Activated naive CD4-positive, alpha-beta T cell treated with anti-CD3 and anti-CD28 coated beads, Interleukin-2, amount 50 U/mL, for 24 hours (primary cell): ENCODE measurements at regions not wholly inside any gene's neighbourhood (a gene's known extent, or its start where the extent isn't known, plus 50 kb on each side); places are given as distances from the start of the nearest gene placed in this dataset.

Source experiments
- H3K27ac Mint-ChIP-seq: one replicate; pipeline ENCODE4 v1.8.0; 2021; ENCODE audit warnings: mild to moderate bottlenecking, mixed read lengths
- H3K27me3 Mint-ChIP-seq: one replicate; pipeline ENCODE4 v1.8.0; 2021; ENCODE audit warnings: mixed read lengths
- H3K36me3 Mint-ChIP-seq: one replicate; pipeline ENCODE4 v1.8.0; 2021; ENCODE audit warnings: mixed read lengths
- H3K4me1 Mint-ChIP-seq: one replicate; pipeline ENCODE4 v1.8.0; 2021; ENCODE audit warnings: mixed read lengths
- H3K4me3 Mint-ChIP-seq: one replicate; pipeline ENCODE4 v1.8.0; 2021; ENCODE audit warnings: mild to moderate bottlenecking, mixed read lengths
- H3K9me3 Mint-ChIP-seq: one replicate; pipeline ENCODE4 v1.8.0; 2021; ENCODE audit warnings: mixed read lengths

DNA sequence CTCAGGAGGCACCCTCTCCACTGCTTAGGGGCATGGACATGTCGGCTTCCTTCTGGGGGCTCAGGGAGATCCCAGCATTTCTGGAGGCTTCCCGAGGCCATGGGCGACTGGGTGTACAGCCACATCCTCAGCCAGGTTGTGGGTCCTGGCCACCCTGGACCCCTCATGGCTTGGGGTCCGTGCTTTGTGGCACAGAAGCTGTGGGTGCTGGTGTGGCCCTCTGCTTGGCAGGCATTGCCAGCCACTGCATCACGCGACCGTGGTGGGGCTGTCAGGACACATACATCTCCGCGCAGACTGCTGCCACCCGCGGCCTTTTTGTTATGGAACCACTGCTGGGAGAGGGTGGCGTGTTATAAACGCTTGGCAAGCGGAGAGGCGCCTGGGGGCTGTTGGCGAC, 1174.9 kb downstream of the BRD1 start:
- H3K27me3 Mint-ChIP-seq: no peaks in the 10 kb centered on the region
- no peaks in the 10 kb centered on the region for H3K36me3 Mint-ChIP-seq
- no peak overlapping the region for H3K27ac Mint-ChIP-seq

DNA sequence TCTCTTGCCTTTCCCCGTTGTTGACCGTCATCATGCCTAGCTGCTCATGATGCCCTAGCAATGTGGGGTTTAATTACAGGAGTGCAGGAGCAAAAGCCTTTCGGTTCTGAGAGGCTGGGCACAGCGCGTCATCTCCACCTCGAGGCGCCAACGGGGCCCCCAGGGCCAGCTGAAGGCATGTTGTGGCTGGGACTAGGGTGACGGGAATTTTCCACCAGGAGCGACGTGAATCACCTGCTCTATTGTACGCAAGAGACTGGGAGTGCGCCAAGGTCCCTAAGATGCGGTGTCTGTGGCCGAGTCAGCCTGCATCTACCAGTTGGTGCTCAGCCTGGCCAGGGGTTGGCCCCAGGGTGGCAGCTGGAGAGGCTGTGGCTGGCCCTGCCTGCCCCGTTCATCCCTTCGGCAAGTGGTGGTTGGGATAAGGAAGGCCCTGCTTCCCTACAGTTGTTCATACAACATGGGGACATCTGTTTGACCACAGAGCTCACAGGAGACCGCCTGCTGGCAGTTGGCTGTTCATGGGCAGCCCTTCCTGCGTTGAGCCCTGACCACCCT, 1175.6 kb downstream of the BRD1 start:
- Mint-ChIP-seq H3K36me3 (no peaks in the 10 kb centered on the region), H3K4me1 (no peaks in the 10 kb centered on the region), H3K27ac (no peak overlapping the region), H3K4me3 (no peak overlapping the region), H3K27me3 (no peaks in the 10 kb centered on the region), H3K9me3 (no peaks in the 10 kb centered on the region)

More for the DNA sequence above, 1174.9 kb downstream of the BRD1 start:
- Mint-ChIP-seq H3K4me1 (no peaks in the 10 kb centered on the region), H3K9me3 (no peaks in the 10 kb centered on the region), H3K4me3 (no peak overlapping the region)

DNA sequence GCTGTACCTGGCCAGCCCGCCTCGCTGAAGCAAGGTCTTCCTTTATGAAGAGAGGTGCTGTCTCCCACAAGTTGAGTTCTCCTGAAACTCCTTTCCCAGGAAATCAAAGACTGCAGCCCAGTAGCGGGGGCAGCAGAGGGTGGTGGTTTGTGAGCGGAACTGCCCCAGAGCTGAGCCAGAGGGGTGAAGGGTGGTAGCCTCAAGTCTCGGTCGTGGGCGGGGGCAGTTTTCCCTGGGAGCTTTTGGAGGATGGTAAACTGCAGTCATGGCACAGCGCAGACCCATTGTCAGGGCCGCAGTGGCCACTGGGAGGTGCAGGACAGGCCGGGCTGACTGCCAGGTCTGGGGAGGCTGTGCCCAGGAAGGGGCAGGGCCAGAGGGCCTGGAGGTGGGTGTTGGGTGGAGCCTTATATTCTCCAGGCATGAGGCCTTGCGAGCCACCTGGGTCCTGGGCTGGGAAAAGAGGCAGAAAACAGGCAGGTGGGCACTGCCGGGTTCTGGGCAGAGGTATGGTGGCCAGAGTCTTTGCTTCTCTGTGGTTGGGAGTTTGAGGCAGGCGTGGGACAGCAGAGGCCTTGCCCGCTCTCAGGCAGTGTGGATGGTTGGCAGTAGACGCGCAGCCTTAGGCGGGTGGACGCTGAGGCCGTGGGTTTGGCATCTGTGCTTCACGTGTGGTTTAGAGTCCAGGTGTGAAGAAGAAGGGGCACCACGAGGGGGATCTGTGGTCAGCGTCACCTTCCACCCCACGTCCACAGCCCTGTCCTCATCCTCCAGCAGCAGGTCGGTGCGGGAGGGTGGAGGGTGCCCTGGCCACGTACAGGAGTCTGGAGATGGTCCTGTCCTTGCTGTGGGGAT, 1176.4 kb downstream of the BRD1 start:
- Mint-ChIP-seq H3K4me3 (no peak overlapping the region), H3K9me3 (no peaks in the 10 kb centered on the region), H3K27me3 (no peaks in the 10 kb centered on the region), H3K36me3 (no peaks in the 10 kb centered on the region), H3K27ac (no peak overlapping the region), H3K4me1 (no peaks in the 10 kb centered on the region)

DNA sequence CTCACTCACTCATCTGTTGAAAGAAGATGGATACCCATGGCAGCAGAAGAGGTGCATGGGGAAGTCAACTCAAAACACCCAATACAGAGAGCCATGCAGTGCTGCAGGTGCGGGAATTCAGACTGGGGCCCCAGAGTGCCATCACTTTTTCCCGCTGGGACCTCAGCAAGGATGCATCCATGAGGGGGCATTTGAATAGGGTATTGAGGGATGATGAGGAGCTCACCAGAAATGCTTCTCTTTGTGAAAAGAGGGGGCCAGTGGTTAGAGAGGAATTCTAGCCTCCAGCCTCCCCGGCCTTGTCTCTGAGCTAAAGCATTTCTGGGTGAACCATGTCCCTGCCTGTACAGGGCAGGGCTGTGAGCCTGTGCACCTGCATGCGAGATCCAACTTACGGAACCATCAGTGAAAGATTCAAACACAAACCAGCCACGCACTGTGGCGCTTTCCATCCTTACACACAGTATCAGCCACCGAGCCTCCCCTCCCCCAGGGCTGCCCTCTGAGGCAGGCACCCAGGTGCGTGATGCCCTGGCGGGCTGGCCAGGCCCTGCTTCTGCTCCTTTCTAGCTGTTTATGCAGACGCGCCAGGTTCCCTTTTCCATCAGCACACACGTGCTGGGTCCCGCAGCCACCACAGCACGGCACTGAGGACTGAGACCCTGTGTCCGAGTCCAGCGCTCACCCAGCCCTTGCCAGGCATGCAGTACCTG, 1177.2 kb downstream of the BRD1 start:
- H3K9me3 Mint-ChIP-seq: no peaks in the 10 kb centered on the region
- no peaks in the 10 kb centered on the region for H3K36me3 Mint-ChIP-seq
- H3K27me3 Mint-ChIP-seq: no peaks in the 10 kb centered on the region
- no peaks in the 10 kb centered on the region for H3K4me1 Mint-ChIP-seq
- H3K27ac Mint-ChIP-seq: no peak overlapping the region
- H3K4me3 Mint-ChIP-seq: no peak overlapping the region

DNA sequence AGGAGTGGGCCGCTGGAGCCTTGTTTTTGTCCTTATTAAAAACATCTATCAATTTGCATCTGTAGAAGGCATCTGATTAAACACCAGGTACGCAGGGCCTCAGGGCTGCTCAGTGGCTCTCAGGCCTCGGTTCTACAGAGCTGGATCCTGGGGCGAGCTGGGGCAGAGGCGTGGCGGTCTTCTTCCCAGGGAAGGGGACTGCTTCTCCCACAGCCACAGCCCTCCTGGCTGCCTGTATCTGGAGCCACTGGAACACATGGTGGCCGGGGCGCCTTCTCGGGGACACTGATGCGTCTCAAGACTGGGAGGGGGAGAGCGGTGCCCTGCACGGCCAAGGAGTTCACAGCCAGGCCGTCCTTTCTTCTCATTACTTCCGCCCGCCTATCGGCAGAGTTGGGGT, 1178.2 kb downstream of the BRD1 start:
- Mint-ChIP-seq H3K36me3 (no peaks in the 10 kb centered on the region), H3K27me3 (no peaks in the 10 kb centered on the region), H3K4me3 (no peak overlapping the region), H3K9me3 (no peaks in the 10 kb centered on the region), H3K4me1 (no peaks in the 10 kb centered on the region), H3K27ac (no peak overlapping the region)

DNA sequence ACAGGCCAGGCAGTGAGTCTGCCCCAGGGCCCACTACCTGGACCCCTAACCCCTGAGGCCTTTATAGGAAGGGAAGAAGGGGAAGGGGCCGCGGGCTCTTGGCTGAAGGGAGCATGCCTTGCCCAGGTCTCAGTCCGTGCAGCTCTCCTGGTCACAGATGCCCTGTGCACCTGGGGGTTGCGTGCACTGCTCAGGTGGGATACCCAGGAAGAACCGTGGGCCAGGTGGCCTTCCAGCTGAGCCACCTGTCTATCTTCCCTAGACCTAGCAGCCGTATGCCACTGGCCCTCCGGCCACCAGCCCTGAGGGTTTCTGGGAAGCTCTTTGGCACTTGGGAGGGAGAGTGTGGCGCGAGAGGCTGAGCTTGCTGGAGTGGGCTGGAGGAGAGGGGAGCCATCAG, 1178.6 kb downstream of the BRD1 start:
- H3K4me3 Mint-ChIP-seq: no peak overlapping the region
- H3K9me3 Mint-ChIP-seq: no peaks in the 10 kb centered on the region
- H3K27ac Mint-ChIP-seq: no peak overlapping the region
- no peaks in the 10 kb centered on the region for H3K36me3 Mint-ChIP-seq
- H3K27me3 Mint-ChIP-seq: no peaks in the 10 kb centered on the region
- H3K4me1 Mint-ChIP-seq: no peaks in the 10 kb centered on the region

DNA sequence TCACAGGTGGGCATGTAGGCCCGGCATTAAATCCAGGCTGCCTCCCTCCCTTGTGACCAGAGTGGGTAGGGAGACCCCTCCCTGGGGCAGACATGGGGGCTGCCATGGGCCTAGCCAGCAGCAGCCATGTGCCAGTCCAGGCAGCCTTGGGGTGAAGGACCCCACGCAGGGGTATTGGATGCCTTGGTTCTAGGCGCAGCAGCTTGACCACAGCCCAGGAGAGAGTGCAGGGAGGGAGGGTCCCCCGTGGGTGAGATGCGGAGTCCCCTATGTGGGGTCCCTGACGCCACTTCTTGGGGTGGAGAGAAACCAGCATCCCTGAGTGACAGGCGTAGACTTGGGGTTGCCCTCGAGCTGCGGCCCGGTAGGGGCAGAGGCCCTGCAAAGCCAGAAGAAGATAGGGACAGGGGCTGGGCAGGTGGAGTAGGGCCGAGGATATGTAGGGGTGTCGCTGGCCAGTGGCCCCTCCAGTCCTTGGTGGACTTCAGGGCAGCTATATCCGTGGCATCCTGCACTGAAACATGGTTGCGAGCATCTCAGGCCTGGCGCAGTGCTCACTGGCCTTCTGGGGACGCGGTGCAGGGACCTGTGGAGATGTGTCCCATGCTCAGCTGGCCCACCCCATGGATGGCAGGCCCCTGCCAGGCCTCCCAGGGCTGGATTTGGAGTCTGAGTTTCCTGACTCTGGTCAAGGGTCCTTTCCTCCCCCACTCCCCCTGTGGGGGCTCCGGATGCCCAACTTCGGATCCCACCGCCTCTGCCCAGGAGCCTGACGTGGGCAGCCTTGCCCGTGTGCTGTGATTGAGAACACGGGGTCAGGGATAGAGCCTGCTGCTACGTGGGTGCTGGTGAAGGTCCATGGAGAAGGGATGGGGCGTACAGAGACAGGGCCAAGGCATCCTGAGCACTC, 1179.8 kb downstream of the BRD1 start:
- H3K36me3 Mint-ChIP-seq: no peaks in the 10 kb centered on the region
- no peaks in the 10 kb centered on the region for H3K9me3 Mint-ChIP-seq
- no peaks in the 10 kb centered on the region for H3K4me1 Mint-ChIP-seq
- no peak overlapping the region for H3K4me3 Mint-ChIP-seq
- no peak overlapping the region for H3K27ac Mint-ChIP-seq
- H3K27me3 Mint-ChIP-seq: no peaks in the 10 kb centered on the region

DNA sequence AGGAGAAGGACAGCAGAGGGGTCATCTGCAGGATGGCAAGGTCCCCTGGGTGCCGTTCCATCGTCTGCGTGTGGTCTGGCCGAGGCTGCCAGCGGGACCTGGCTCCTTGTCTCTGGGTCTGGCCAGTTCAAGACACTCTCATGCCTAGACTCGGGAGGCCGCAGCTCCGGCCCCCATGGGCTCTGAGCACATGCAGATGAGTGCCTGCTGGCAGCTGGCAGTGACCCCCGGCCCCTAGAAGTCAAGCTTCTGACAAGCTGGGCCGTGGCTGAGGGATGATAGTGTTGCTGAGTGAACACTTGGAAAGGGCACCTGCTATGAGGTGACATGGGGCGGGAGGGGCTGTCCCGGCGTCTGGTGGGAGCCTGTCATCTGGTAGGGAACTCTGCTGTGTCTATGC, 1180.6 kb downstream of the BRD1 start:
- no peak overlapping the region for H3K4me3 Mint-ChIP-seq
- no peaks in the 10 kb centered on the region for H3K9me3 Mint-ChIP-seq
- no peaks in the 10 kb centered on the region for H3K27me3 Mint-ChIP-seq
- H3K4me1 Mint-ChIP-seq: no peaks in the 10 kb centered on the region
- H3K36me3 Mint-ChIP-seq: no peaks in the 10 kb centered on the region
- H3K27ac Mint-ChIP-seq: no peak overlapping the region

DNA sequence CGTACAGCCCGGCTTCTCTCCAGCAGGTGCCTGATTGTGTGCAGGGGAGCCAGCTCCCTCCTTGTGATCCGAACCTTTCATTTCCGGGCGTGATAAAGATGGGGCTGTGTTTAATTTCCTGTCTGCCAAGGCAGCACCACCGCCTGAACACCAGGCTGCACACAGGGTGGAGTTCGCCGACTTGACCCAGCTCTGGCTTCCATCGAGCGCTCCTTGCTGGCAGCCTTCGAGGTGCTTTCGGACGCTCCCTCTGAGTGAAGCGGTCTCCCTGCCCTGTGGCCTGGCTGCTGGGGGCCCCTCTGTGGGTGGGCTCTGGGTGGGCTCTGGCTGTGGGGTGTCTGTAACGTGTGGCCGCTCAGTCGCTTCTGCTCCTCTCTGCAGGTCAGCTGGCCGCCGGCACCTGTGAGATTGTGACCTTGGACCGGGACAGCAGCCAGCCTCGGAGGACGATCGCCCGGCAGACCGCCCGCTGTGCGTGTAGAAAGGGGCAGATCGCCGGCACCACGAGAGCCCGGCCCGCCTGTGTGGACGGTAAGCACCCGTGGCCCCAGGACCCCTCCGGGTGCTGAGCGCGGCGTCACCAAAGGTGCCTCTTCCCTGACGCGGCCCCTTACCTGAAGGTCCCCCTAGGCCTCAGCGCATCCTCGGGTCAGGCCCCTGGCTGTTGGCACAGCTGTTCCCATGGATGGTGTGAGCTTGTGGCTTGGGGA, 1181.3 kb downstream of the BRD1 start:
- Mint-ChIP-seq H3K4me3 (no peak overlapping the region), H3K4me1 (no peaks in the 10 kb centered on the region)

DNA sequence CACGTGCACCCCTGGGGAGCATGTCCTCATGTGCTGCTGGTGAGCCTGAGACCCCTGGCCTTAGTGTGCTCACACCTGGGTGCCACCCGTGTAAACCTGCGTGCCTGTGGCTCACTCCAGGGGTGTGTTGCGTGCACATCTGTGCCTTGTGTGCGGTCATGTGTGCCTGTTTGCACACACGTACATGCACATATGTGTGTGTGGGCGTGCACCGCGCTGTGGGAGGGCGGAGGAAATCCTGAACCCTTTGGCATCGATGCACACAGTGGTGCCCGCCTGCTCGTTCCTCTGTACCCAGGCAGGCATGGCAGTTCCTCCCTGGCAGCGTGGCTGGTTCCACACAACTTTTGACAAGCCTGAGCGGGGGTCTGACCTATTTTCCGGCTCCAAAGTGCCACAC, 1181.9 kb downstream of the BRD1 start:
- no peaks in the 10 kb centered on the region for H3K9me3 Mint-ChIP-seq
- no peaks in the 10 kb centered on the region for H3K36me3 Mint-ChIP-seq
- no peak overlapping the region for H3K4me3 Mint-ChIP-seq
- H3K4me1 Mint-ChIP-seq: no peaks in the 10 kb centered on the region
- no peaks in the 10 kb centered on the region for H3K27me3 Mint-ChIP-seq
- no peak overlapping the region for H3K27ac Mint-ChIP-seq

More for the DNA sequence above, 1181.3 kb downstream of the BRD1 start:
- H3K27me3 Mint-ChIP-seq: no peaks in the 10 kb centered on the region
- H3K36me3 Mint-ChIP-seq: no peaks in the 10 kb centered on the region
- H3K9me3 Mint-ChIP-seq: no peaks in the 10 kb centered on the region
- H3K27ac Mint-ChIP-seq: no peak overlapping the region

DNA sequence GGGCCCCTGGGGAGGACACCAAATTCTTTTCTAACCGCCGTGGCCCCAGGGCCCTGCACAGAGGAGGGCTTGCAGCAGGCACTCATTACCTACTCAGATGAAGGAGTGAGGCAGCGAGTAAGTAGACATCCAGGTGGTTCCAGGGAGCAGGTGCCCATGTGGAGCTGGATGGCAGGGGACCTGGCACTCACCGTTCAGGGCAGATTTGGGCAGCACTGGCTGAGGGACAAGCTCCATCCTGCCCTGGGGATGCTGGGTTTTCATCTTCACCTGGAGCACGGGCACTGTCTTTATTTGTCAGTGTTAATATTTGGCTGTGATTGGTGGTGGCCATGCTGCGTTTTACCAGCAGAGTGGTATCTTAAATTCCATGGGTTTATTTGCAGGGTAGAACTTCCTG, 1182.7 kb downstream of the BRD1 start:
- H3K4me3 Mint-ChIP-seq: no peak overlapping the region
- no peak overlapping the region for H3K27ac Mint-ChIP-seq

DNA sequence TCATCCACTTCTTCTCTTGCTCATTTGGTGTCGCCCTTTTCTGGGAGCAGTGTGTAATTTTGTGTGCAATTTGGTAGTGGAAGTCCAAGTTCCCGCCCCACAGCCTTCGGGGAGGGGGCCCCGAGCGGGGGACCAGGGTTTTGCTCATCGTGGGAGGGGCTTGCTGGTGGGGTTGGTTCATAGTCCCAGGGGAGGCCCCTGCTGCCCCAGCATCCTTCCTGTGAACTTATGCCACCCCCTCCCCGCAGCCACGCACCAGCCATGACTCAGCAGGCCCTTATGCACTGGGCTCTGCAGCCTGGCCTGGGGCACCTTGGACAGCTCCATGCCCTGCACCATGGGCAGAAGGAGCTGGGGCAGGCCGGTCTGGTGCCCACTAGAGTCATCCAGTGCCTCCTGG, 1183.6 kb downstream of the BRD1 start:
- Mint-ChIP-seq H3K4me3 (no peak overlapping the region), H3K27ac (peak overlapping the region; percentile 65), H3K27me3 (no peaks in the 10 kb centered on the region), H3K4me1 (no peaks in the 10 kb centered on the region), H3K9me3 (no peaks in the 10 kb centered on the region), H3K36me3 (no peaks in the 10 kb centered on the region)

More for the DNA sequence above, 1182.7 kb downstream of the BRD1 start:
- Mint-ChIP-seq H3K4me1 (no peaks in the 10 kb centered on the region), H3K36me3 (no peaks in the 10 kb centered on the region), H3K27me3 (no peaks in the 10 kb centered on the region), H3K9me3 (no peaks in the 10 kb centered on the region)

DNA sequence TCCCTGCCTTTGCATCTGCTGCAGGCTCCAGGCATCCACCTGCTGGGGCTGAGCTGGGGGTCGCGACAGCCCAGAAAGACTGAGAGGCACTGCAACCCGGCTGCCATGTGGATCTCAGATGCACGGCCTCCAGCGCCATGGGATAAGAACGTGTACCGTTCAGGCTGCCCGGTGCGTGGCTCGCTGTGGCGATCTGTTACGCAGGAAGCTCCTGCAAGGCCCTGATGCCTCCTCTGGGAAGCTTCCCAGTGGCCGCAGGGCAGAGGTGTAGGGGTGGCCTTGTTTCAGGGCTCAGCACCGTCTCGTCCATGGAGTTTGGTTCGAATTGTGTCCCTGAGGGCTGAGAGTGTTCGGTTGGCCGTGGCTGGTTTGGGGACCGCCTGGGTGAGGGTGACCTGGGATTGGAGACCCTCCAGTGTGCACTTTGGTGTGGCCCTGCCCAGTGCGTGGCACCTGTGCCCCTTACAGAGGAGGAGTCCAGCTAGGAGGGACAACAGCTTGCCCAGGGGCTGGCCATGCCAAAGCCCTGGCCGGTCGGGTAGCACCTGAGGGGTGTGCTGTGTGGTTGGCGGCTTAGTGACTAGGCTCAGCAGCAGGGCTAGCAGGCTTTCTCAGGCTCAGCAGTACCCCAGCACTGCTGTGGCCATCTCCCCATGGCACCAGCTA, 1184.5 kb downstream of the BRD1 start:
- Mint-ChIP-seq H3K36me3 (no peaks in the 10 kb centered on the region), H3K4me1 (no peaks in the 10 kb centered on the region), H3K4me3 (no peak overlapping the region), H3K27me3 (no peaks in the 10 kb centered on the region), H3K27ac (no peak overlapping the region), H3K9me3 (no peaks in the 10 kb centered on the region)

DNA sequence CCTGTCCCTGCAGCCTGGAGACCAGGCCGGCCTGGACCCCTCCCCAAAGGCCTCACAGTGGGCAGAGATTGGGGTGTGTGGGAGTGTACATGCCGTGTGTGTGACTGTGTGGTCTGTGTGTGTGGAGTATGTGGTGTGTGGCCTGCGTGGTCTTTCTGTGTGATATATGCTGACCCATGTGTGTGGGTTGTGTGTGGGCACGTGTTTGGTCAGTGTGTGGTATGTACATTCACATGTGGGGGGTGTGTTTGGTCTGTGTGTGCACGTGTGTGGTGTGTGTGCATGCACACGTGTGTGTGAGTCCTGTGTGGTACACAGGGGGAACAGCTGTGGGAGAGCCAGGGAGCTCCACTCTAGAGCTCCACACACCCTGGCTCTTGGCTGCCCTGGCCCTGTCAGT, 1185.1 kb downstream of the BRD1 start:
- Mint-ChIP-seq H3K4me3 (no peak overlapping the region), H3K9me3 (no peaks in the 10 kb centered on the region), H3K36me3 (no peaks in the 10 kb centered on the region), H3K27ac (no peak overlapping the region), H3K27me3 (no peaks in the 10 kb centered on the region), H3K4me1 (no peaks in the 10 kb centered on the region)
